ENCODE measurements at regions not wholly inside any gene's neighbourhood (a gene's known extent, or its start where the extent isn't known, plus 50 kb on each side); places are given as distances from the start of the nearest gene placed in this dataset.

- no peaks in the 10 kb centered on the region for H3K36me3 ChIP-seq (ENCODE audit: control insufficient read depth in 3 of 3, insufficient read depth in 3 of 3, low read length in 3 of 3)
- H3K27me3 ChIP-seq (ENCODE audit: control insufficient read depth in 3 of 3, insufficient read depth in 3 of 3, low read length in 3 of 3): peaks cover 14 to 36% (median 24%) of the 10 kb centered on the region in 3 donors
- no peak overlapping the region for H3K4me3 ChIP-seq (ENCODE audit: low read length in 3 of 3)
- no peak overlapping the region for H3K9ac ChIP-seq (ENCODE audit: low read depth in 1 of 3, low read length in 3 of 3)
- peaks cover 4 to 10% (median 8%) of the 10 kb centered on the region in 3 donors for H3K4me1 ChIP-seq (ENCODE audit: control insufficient read depth in 3 of 3, insufficient read depth in 3 of 3, low read length in 3 of 3)
- peaks cover 0 to 2% (median 0%) of the 10 kb centered on the region in 3 donors for H3K9me3 ChIP-seq (ENCODE audit: control insufficient read depth in 3 of 3, low read length in 3 of 3)
- no peak overlapping the region for H3K27ac ChIP-seq (ENCODE audit: low read depth, low read length)
These were observed 85.2 kb upstream of the FGF3 start for GRCh38 chr11:69904161-69904973.

- Histone ChIP-seq H3K4me3 (ENCODE audit: low read length in 3 of 3) (no peak overlapping the region), H3K4me1 (ENCODE audit: control insufficient read depth in 3 of 3, insufficient read depth in 3 of 3, low read length in 3 of 3) (peaks cover 4 to 15% (median 8%) of the 10 kb centered on the region in 3 donors), H3K9me3 (ENCODE audit: control insufficient read depth in 3 of 3, low read length in 3 of 3) (peaks cover 0 to 2% (median 0%) of the 10 kb centered on the region in 3 donors), H3K36me3 (ENCODE audit: control insufficient read depth in 3 of 3, insufficient read depth in 3 of 3, low read length in 3 of 3) (no peaks in the 10 kb centered on the region), H3K27ac (ENCODE audit: low read depth, low read length) (no peak overlapping the region), H3K9ac (ENCODE audit: low read depth in 1 of 3, low read length in 3 of 3) (no peak overlapping the region), H3K27me3 (ENCODE audit: control insufficient read depth in 3 of 3, insufficient read depth in 3 of 3, low read length in 3 of 3) (peaks cover 14 to 42% (median 29%) of the 10 kb centered on the region in 3 donors)
These were observed 85.8 kb upstream of the FGF3 start for GRCh38 chr11:69904974-69905535.

GRCh38 chr11:69905611-69906452 is 86.6 kb upstream of the FGF3 start:
- Histone ChIP-seq H3K4me3 (ENCODE audit: low read length in 3 of 3) (no peak overlapping the region), H3K9me3 (ENCODE audit: control insufficient read depth in 3 of 3, low read length in 3 of 3) (peaks cover 0 to 2% (median 0%) of the 10 kb centered on the region in 3 donors), H3K27ac (ENCODE audit: low read depth, low read length) (no peak overlapping the region), H3K9ac (ENCODE audit: low read depth in 1 of 3, low read length in 3 of 3) (no peak overlapping the region), H3K36me3 (ENCODE audit: control insufficient read depth in 3 of 3, insufficient read depth in 3 of 3, low read length in 3 of 3) (no peaks in the 10 kb centered on the region), H3K27me3 (ENCODE audit: control insufficient read depth in 3 of 3, insufficient read depth in 3 of 3, low read length in 3 of 3) (peaks cover 14 to 48% (median 33%) of the 10 kb centered on the region in 3 donors), H3K4me1 (ENCODE audit: control insufficient read depth in 3 of 3, insufficient read depth in 3 of 3, low read length in 3 of 3) (peaks cover 3 to 16% (median 7%) of the 10 kb centered on the region in 3 donors)

- peaks cover 0 to 2% (median 0%) of the 10 kb centered on the region in 3 donors for H3K9me3 ChIP-seq (ENCODE audit: control insufficient read depth in 3 of 3, low read length in 3 of 3)
- H3K9ac ChIP-seq (ENCODE audit: low read depth in 1 of 3, low read length in 3 of 3): no peak overlapping the region
- H3K4me3 ChIP-seq (ENCODE audit: low read length in 3 of 3): no peak overlapping the region
- H3K27ac ChIP-seq (ENCODE audit: low read depth, low read length): no peak overlapping the region
- H3K36me3 ChIP-seq (ENCODE audit: control insufficient read depth in 3 of 3, insufficient read depth in 3 of 3, low read length in 3 of 3): no peaks in the 10 kb centered on the region
- peaks cover 14 to 51% (median 39%) of the 10 kb centered on the region in 3 donors for H3K27me3 ChIP-seq (ENCODE audit: control insufficient read depth in 3 of 3, insufficient read depth in 3 of 3, low read length in 3 of 3)
- peaks cover 5 to 22% (median 9%) of the 10 kb centered on the region in 3 donors for H3K4me1 ChIP-seq (ENCODE audit: control insufficient read depth in 3 of 3, insufficient read depth in 3 of 3, low read length in 3 of 3)
These were observed 87.3 kb upstream of the FGF3 start for GRCh38 chr11:69906453-69906907.

GRCh38 chr11:69907611-69908010 is 88.4 kb upstream of the FGF3 start:
- Histone ChIP-seq H3K4me3 (ENCODE audit: low read length in 3 of 3) (no peak overlapping the region), H3K27ac (ENCODE audit: low read depth, low read length) (no peak overlapping the region), H3K9me3 (ENCODE audit: control insufficient read depth in 3 of 3, low read length in 3 of 3) (no peaks in the 10 kb centered on the region), H3K36me3 (ENCODE audit: control insufficient read depth in 3 of 3, insufficient read depth in 3 of 3, low read length in 3 of 3) (no peaks in the 10 kb centered on the region), H3K27me3 (ENCODE audit: control insufficient read depth in 3 of 3, insufficient read depth in 3 of 3, low read length in 3 of 3) (peaks cover 14 to 51% (median 39%) of the 10 kb centered on the region in 3 donors), H3K9ac (ENCODE audit: low read depth in 1 of 3, low read length in 3 of 3) (no peak overlapping the region), H3K4me1 (ENCODE audit: control insufficient read depth in 3 of 3, insufficient read depth in 3 of 3, low read length in 3 of 3) (peaks cover 5 to 28% (median 9%) of the 10 kb centered on the region in 3 donors)

GRCh38 chr11:69908511-69909220 is 89.5 kb upstream of the FGF3 start:
- Histone ChIP-seq H3K9ac (ENCODE audit: low read depth in 1 of 3, low read length in 3 of 3) (no peak overlapping the region), H3K27me3 (ENCODE audit: control insufficient read depth in 3 of 3, insufficient read depth in 3 of 3, low read length in 3 of 3) (peaks cover 14 to 51% (median 39%) of the 10 kb centered on the region in 3 donors), H3K27ac (ENCODE audit: low read depth, low read length) (no peak overlapping the region), H3K4me3 (ENCODE audit: low read length in 3 of 3) (no peak overlapping the region), H3K36me3 (ENCODE audit: control insufficient read depth in 3 of 3, insufficient read depth in 3 of 3, low read length in 3 of 3) (no peaks in the 10 kb centered on the region), H3K4me1 (ENCODE audit: control insufficient read depth in 3 of 3, insufficient read depth in 3 of 3, low read length in 3 of 3) (peaks cover 5 to 28% (median 9%) of the 10 kb centered on the region in 3 donors), H3K9me3 (ENCODE audit: control insufficient read depth in 3 of 3, low read length in 3 of 3) (no peaks in the 10 kb centered on the region)

DNA sequence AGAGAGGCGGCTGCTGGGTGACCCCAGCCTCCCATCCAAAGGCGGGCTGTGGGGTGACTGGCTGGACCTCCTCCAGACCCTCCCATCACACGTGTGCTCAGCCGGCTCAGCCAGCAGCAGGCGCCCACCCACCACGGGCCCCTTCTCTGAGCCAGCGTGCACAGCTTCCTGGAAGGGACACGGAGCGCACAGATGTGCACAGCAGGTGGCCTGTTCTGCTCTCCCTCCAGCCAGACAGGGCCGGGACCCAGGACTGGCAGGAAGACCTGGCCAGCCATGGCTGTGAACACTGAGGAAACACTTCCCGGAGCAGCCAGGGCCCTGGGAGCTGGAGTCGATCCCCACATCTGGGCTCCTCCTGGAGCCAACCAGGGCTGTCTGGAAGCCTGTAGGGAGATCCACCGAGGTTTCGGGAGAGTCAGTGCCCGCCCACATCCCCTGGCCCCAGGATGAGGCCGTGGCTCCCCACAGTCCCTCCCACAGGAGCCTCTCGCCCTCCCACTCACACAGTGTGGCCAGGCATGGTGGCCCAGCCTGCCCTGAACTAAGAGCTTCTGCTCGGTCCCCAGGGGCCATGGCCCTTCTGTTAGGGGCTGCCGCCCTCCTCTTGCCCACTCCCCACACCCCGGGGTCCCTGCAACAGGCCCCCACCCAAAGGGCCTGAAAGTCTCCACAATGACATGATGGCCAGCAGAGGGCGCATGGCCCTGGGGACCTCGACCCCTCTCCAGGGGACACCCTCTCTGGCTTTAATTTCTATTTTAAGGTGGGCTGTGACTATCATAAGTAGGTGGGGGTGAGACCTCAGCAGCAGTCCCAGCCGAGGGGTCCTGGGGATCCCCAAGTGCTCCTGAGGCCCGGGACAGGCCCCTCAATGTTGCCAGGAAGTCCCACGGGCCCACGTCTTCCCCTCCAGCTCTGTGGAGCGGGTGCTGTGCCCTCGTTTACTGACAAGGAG is 90.6 kb upstream of the FGF3 start:
- no peak overlapping the region for H3K27ac ChIP-seq (ENCODE audit: low read depth, low read length)
- no peaks in the 10 kb centered on the region for H3K9me3 ChIP-seq (ENCODE audit: control insufficient read depth in 3 of 3, low read length in 3 of 3)
- peaks cover 6 to 32% (median 9%) of the 10 kb centered on the region in 3 donors for H3K4me1 ChIP-seq (ENCODE audit: control insufficient read depth in 3 of 3, insufficient read depth in 3 of 3, low read length in 3 of 3)
- H3K4me3 ChIP-seq (ENCODE audit: low read length in 3 of 3): no peak overlapping the region
- peaks cover 14 to 47% (median 39%) of the 10 kb centered on the region in 3 donors for H3K27me3 ChIP-seq (ENCODE audit: control insufficient read depth in 3 of 3, insufficient read depth in 3 of 3, low read length in 3 of 3)
- no peaks in the 10 kb centered on the region for H3K36me3 ChIP-seq (ENCODE audit: control insufficient read depth in 3 of 3, insufficient read depth in 3 of 3, low read length in 3 of 3)
- H3K9ac ChIP-seq (ENCODE audit: low read depth in 1 of 3, low read length in 3 of 3): no peak overlapping the region

DNA sequence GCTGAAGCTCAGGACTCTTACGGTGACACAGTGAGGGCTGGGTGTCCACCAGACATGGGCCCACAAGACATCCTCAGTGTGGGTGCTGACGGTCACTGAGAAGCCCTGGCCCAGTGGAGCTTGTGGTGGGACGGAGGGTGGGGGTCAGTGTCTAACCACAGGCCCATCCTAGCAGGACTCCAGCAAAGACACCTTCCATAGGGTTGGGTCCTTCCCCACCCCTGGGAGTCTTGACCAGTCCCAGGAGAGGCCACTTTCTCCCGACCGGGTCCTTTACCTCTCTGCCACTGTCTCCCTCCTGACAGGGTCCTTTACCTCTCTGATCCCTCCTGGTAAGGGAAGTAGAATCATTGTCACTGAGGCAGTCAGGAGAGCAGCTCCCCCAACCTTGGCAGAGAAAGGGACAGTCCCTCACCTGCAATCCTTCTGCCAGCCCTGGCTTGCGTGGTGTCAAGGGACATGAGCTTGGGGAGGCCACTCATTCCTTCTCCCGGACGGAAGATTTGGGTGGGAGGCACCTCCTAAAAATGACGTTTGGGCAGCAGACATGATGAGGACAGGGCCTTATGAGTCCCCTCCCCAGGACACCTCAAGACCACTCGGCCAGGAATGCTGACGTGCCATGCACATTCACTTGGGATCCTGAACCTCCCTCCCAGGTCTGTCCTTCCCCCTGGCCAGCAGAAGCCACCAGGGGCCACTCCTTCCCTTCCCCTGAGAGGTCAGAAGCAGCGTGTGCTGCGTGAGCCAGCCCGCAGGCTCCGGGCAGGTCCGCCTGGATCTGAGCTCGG is 91.5 kb upstream of the FGF3 start:
- Histone ChIP-seq H3K4me1 (ENCODE audit: control insufficient read depth in 3 of 3, insufficient read depth in 3 of 3, low read length in 3 of 3) (peaks cover 15 to 40% (median 18%) of the 10 kb centered on the region in 3 donors), H3K9ac (ENCODE audit: low read depth in 1 of 3, low read length in 3 of 3) (peak overlapping the region in 1 of 3 donors; percentile 16)

More for the DNA sequence above, 91.5 kb upstream of the FGF3 start:
- Histone ChIP-seq H3K27me3 (ENCODE audit: control insufficient read depth in 3 of 3, insufficient read depth in 3 of 3, low read length in 3 of 3) (peaks cover 14 to 45% (median 39%) of the 10 kb centered on the region in 3 donors), H3K9me3 (ENCODE audit: control insufficient read depth in 3 of 3, low read length in 3 of 3) (no peaks in the 10 kb centered on the region), H3K27ac (ENCODE audit: low read depth, low read length) (no peak overlapping the region), H3K36me3 (ENCODE audit: control insufficient read depth in 3 of 3, insufficient read depth in 3 of 3, low read length in 3 of 3) (no peaks in the 10 kb centered on the region), H3K4me3 (ENCODE audit: low read length in 3 of 3) (no peak overlapping the region)
